ENCODE measurements at regions not wholly inside any gene's neighbourhood (a gene's known extent, or its start where the extent isn't known, plus 50 kb on each side); places are given as distances from the start of the nearest gene placed in this dataset.

GRCh38 chr4:13118633-13119032 is 365.5 kb downstream of the RAB28 start:
- peak; percentile 10 for DNase-seq

DNA sequence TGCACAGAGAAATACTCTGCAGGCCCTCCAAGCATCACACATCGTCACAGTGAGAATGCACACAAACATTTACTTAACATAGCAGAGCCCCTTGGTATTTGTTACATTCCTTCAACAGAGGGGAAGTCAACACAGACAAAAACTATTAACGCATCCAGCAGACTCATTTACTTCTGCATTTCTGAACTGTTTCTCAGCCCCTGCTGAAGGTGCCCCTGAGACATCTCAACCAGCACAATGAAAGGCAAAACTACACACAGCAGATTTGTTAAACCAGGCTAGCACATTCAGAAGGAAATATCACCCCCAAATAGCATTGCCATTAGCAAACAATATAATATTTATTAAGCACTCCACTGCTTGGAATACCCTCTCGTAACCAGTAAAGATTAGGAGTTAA is 367.0 kb downstream of the RAB28 start:
- no peak for DNase-seq

- DNase-seq: no peak
Measured at GRCh38 chr4:13112030-13112429, 372.1 kb downstream of the RAB28 start.

- DNase-seq: no peak
Measured at GRCh38 chr4:13109536-13109935, 374.6 kb downstream of the RAB28 start.

- no peak for DNase-seq
Measured at GRCh38 chr4:13108096-13108495, 376.0 kb downstream of the RAB28 start.

DNA sequence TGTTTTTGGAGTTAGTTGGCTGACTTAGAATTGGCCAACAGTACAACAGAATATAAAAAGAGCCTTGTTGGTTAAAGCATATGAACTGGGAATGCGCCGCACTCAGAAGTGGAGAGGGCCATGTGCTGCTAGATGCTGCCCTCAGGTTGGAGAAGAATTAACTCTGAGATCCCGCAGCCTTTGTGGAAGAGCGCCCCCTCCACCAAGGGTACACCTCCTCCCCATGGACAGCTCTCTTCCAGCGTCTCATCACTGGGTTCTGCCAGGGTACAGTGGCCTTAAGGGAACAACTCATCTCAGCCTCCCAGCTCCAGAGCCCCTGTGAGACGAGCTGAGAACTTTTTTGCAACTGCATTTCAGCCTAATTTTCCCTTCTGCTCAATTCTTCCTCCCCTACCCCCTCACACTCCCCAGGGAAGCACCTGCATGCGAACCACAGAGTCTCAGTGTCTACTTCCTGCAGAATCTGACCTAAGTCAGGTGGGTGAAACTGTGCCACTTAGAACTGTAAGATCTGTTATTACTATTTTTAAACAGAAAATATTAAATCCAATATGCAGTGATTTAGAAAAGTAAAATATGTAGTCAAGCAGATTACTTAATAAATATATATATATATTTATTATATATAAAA is 380.6 kb downstream of the RAB28 start:
- DNase-seq: no peak

DNA sequence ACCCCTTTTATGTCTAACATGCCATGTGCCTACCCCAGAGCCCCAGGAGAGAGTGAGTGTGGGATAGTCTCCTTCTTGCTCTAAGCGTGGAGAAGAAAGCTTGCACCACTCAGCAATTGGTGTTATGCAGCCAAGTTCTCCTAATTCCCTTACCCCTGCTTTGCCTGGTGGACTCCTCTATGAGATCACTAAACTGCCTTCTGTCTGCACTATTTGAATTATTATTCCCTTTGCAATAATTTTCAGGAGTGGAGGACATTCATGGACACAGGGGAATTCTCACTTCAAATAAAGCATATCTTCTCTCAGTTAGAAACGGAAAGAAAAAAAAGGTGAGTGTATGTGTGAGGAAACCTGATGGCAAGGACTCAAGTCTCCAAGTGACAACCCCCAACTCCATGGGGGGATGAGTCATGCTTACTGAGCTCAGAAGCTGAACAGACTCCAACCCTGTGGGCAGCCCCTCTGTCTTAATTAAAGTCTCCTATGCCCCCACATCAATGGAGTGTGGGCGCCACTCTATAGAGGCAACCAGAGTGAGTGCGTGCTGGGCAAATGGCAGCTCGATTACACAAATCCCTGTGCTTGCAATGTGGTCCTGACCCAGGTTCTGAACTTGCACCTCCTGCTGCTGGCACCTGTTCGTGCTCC is 381.9 kb downstream of the RAB28 start:
- no peak for DNase-seq

DNA sequence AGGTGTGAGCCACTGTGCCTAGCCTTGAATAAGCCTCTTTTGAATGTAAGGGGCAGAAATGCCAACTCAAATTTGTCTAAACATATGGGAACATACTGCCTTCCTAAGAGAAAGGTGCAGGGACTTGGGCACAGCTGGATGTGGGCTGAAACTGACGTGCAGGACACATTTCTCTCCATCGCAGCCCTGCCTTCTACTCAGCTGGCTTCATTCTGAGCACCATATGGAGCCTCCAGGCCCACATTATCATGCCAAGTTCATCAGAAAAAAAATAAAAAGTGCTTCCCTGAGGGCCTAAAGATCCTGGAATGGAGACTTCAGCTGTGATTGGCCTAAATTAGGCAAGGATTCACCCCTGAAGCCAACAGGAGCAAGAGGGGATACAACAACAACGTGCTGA is 386.2 kb downstream of the RAB28 start:
- DNase-seq: no peak

DNA sequence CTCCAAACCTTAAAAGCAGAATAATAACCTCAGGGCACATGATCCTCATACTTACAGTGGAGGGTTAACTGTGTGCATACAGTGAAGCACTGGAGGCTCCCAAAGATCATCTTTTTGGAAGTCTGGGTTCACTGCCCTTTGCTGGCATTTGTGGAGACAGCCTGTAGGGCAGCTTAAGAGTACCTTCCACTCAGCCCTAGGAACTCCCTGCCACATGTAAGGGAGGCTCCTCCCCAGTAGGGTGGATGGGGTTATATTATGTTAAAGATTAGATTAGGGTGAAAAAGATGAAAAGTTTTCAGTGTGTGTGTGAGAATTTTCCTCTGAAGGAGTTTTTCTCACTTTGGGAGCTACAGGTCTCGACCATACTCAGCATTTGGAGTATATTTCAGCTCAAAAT is 388.4 kb downstream of the RAB28 start:
- no peak for DNase-seq

- no peak for DNase-seq
Measured at GRCh38 chr4:13093170-13093569, 391.0 kb downstream of the RAB28 start.

GRCh38 chr4:13092702-13093101 is 391.4 kb downstream of the RAB28 start:
- DNase-seq: no peak

DNA sequence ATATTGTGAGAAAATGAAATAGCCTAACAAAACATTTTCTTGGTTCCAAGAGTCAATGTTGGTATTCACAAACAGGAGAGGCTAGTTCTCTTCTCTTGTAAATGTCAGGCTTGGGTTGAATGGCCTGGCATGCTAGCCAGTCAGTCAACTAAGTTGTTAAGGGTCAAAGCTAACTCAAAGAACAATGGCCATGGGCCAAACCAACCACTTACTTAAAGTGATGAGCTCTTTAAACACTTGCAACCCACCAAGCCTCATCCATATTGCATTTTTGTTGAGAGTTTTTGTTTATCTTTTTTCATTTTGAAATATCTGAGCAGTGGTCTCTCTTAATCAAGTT is 394.5 kb downstream of the RAB28 start:
- no peak for DNase-seq

DNA sequence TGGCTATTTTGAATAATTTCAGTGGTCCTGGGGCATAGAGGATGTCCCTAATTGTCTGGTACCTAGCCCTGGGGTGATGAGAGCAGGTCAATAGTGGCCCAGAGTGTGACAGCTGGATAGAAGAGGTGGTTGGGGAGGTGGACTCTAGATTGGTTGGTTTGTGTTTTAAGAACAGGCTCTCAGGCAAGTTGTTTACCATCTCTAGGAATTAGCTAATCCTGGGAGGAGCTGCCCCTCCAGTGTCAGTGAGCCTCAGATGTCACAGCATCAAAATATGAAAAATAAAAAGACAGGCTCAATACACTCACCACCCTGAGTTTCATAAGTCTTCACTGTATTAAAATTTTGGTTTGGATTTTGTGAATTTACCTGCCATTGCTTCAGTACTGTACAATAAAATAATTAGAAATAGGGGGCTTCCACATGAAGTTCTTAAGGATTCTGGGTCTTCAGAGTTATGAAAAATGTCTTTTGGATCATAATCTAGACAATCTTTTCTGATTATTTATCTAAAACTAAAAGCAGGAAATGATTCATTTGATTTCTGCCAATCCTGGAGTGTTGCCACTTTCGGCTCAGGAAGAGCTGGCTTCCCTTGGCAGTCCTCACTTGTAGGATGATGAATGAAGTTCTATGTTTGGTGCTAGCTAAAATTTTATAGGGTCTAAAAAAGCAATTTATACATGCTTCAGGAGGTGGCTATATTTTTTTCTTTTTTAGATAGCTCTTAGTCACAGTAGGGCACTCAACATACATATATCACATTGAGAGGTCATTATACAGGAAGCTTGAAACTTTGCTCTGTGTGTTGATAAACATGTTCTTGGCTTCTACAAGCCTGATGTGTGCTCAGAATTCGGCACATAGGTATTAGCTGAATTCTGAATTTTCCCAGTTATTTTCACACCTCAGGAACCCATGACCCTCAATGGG is 395.1 kb downstream of the RAB28 start:
- no peak for DNase-seq

DNA sequence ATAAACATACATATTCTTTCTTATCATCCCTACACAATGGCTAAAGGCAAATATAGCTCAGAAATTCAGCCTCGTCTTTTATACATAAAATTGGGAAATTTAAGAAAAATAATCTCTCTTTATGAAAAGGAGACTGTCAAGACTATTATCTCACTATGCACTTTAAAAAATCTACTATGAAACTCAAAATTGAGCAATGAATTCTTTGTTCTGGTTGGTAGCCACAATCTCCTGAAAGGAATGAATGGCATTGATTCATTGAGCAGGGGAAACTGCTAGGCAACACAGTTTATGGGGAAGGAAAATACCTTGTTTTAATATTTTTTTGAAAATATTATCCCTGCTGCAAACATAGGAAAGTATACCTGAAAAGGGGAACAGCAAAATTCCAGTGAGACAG is 397.1 kb downstream of the RAB28 start:
- DNase-seq: no peak

GRCh38 chr4:13084210-13084609 is 399.9 kb downstream of the RAB28 start:
- DNase-seq: no peak

GRCh38 chr4:13081830-13082229 is 402.3 kb downstream of the RAB28 start:
- no peak for DNase-seq

DNA sequence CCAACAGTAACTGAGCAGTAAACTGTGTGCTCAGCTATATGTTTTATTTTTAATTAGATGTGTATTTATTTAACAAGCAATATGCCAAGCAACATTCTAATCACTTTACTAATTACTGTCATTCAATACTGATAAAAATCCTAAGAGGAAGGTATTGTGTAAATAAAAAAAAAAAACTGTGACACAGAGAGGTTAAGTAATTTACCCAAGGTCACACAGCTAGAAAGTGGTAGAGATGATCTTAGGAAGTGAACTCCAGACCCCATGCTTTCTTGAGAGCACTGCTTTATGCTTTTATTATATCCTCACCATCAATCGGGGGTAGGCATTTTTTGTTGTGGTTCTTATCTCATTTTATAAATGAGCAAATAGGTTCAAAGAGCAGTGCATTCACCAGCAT is 417.1 kb downstream of the RAB28 start:
- no peak for DNase-seq

GRCh38 chr4:13059019-13059418 is 425.1 kb downstream of the RAB28 start:
- DNase-seq: no peak

DNA sequence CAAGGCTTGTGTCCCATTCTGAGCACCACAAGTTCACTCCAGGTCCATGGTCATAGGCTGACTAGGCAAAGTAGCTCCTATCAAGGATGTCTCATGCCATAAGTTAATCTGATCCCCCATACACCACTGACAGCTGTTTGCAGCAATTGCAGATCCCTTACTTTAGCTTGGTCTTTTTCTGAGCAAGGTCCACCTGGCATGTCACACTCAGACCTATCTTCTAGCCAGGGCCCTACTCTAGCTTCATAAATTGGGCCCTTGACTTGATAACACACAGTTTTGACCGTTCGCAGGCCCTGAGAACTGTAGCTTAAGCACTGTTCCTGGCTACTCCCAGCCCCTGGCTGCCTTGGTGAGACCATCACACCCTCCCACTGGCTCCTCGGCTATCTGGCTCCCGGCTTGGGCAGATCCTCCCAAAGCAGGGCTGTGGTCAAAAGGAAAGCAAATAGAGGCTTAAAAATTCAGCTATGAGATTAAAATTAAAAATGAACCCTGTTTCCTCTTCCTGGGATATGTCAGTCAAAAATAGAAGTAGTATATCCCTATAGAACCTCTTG is 427.4 kb downstream of the RAB28 start:
- no peak for DNase-seq

DNA sequence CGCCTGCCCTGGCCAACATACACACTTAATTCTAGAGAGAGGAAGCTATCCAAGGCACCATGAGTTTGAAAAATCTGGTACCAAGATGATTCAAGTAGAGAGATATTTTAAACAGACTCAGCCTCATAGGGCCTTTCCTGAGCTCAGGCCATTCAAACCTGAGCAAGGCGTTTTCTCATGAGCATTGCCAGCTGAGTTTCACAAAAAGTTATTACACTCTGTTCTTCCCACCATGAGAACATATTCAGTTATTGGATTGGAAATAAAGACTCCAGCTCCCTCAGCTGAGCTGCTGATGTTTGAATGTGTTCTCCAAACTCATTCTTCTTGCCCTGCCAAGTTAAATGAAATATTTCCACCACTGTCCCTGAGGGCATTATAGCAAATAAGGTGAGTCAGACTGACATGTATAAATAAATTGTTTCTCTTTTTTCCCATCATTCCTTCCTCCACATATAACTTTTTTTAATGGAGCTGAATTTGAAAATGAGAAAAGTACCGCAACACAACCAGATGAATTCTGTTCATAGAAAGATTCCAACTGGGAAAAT is 429.6 kb downstream of the RAB28 start:
- DNase-seq: no peak

- DNase-seq: no peak
Measured at GRCh38 chr4:13047591-13047990, 436.5 kb downstream of the RAB28 start.

DNA sequence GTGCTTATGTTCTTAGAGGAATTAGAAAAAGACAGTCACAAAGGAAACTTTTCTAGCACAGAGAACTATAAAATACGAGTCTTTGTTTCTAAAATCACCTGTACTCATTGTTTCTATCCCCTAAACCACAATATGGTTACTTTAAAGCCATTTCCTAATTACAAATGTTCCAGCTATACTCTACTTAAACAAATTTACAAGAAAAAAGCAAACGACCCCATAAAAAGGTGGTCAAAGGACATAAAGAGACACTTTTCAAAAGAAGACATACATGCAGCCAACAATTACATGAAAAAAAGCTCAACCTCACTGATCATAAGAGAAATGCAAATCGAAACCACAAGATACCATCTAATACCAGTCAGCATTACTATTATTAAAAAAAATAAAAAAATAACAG is 447.3 kb downstream of the RAB28 start:
- DNase-seq: no peak

- DNase-seq: no peak
Measured at GRCh38 chr4:13032936-13033335, 451.2 kb downstream of the RAB28 start.

All from NCI-H345 (cell line).